ENCODE measurements at regions not wholly inside any gene's neighbourhood (a gene's known extent, or its start where the extent isn't known, plus 50 kb on each side); places are given as distances from the start of the nearest gene placed in this dataset.

- ChIA-PET RAD21 (ENCODE audit: low non-redundant PET in 1 of 2, low total read pairs in 2 of 2, uncharacterized antibody in 2 of 2, unreplicated experiment in 2 of 2) (no interaction called here), POLR2A (no interaction called here), CTCF (no interaction called here)
- intact Hi-C loops (cut with micrococcal nuclease) = no loop called here
- Histone ChIP-seq H3K4me1 (ENCODE audit: control insufficient read depth in 1 of 2, insufficient read depth in 2 of 2, low read length in 2 of 2) (no peaks in the 10 kb centered on the region), H3K9me3 (ENCODE audit: control insufficient read depth in 1 of 2, insufficient read depth in 1 of 2, low read depth in 1 of 2, low read length in 2 of 2) (no peaks in the 10 kb centered on the region), H3K4me2 (ENCODE audit: low read length) (no peak overlapping the region), H2AFZ (ENCODE audit: low read depth, low read length, poor library complexity, severe bottlenecking) (no peak overlapping the region), H3K9me2 (ENCODE audit: insufficient read depth) (no peaks in the 10 kb centered on the region), H3K9ac (ENCODE audit: low read length) (no peak overlapping the region), H4K20me1 (ENCODE audit: insufficient read depth) (no peaks in the 10 kb centered on the region), H3K4me3 (replicated peaks in 1 of 2; ENCODE audit: low read depth in 1 of 2, low read length in 2 of 2) (no peak overlapping the region), H3K27ac (ENCODE audit: low read depth, low read length) (no peak overlapping the region), H3K27me3 (ENCODE audit: insufficient read depth, low read length) (no peaks in the 10 kb centered on the region), H3K36me3 (ENCODE audit: control insufficient read depth in 1 of 2, insufficient read depth in 2 of 2, low read length in 2 of 2) (no peaks in the 10 kb centered on the region), H3K79me2 (ENCODE audit: insufficient read depth, low read length) (no peaks in the 10 kb centered on the region)
- no peak for ATAC-seq
- DNase-seq (ENCODE audit: low read depth, low spot score) = no peak
- no peak for TF ChIP-seq YY1 (IDR thresholded peaks at IDR 0.05; ENCODE audit: extremely low read depth, insufficient replicate concordance, low read depth, low read length)
- no peak for TF ChIP-seq CEBPB (IDR thresholded peaks at IDR 0.05; ENCODE audit: low read depth)
- TF ChIP-seq TCF7L2 (IDR thresholded peaks at IDR 0.05; ENCODE audit: borderline replicate concordance, extremely low read depth, insufficient read depth, insufficient read length) = no peak
- no peak for TF ChIP-seq SP1 (IDR thresholded peaks at IDR 0.05; ENCODE audit: low read depth)
- no peak for TF ChIP-seq JUND (IDR thresholded peaks at IDR 0.05)
- TF ChIP-seq POLR2A (IDR thresholded peaks at IDR 0.05; ENCODE audit: borderline replicate concordance, extremely low read depth, insufficient read depth, insufficient read length) = no peak
- no peak for TF ChIP-seq EGR1 (IDR thresholded peaks at IDR 0.05; ENCODE audit: low read depth)
- BruUV-seq (replicated peaks) = no TSS peak
These were observed 323.8 kb downstream of the TMEM167A start for GRCh38 chr5:82753374-82753773.

GRCh38 chr5:82749461-82749820 is 327.8 kb downstream of the TMEM167A start:
- Histone ChIP-seq H3K79me2 (ENCODE audit: insufficient read depth, low read length) (no peaks in the 10 kb centered on the region), H4K20me1 (ENCODE audit: insufficient read depth) (no peaks in the 10 kb centered on the region), H3K9ac (ENCODE audit: low read length) (no peak overlapping the region), H3K4me1 (ENCODE audit: control insufficient read depth in 1 of 2, insufficient read depth in 2 of 2, low read length in 2 of 2) (no peaks in the 10 kb centered on the region), H3K27ac (ENCODE audit: low read depth, low read length) (no peak overlapping the region), H2AFZ (ENCODE audit: low read depth, low read length, poor library complexity, severe bottlenecking) (no peak overlapping the region), H3K36me3 (ENCODE audit: control insufficient read depth in 1 of 2, insufficient read depth in 2 of 2, low read length in 2 of 2) (no peaks in the 10 kb centered on the region), H3K27me3 (ENCODE audit: insufficient read depth, low read length) (no peaks in the 10 kb centered on the region), H3K9me2 (ENCODE audit: insufficient read depth) (no peaks in the 10 kb centered on the region), H3K4me2 (ENCODE audit: low read length) (no peak overlapping the region), H3K4me3 (replicated peaks in 1 of 2; ENCODE audit: low read depth in 1 of 2, low read length in 2 of 2) (no peak overlapping the region), H3K9me3 (ENCODE audit: control insufficient read depth in 1 of 2, insufficient read depth in 1 of 2, low read depth in 1 of 2, low read length in 2 of 2) (no peaks in the 10 kb centered on the region)
- BruUV-seq (replicated peaks) = no TSS peak
- ChIA-PET RAD21 (ENCODE audit: low non-redundant PET in 1 of 2, low total read pairs in 2 of 2, uncharacterized antibody in 2 of 2, unreplicated experiment in 2 of 2) (no interaction called here), POLR2A (no interaction called here), CTCF (no interaction called here)
- intact Hi-C loops (cut with micrococcal nuclease) = no loop called here
- ATAC-seq (no peak), DNase-seq (ENCODE audit: low read depth, low spot score) (no peak)
- TF ChIP-seq YY1 (IDR thresholded peaks at IDR 0.05; ENCODE audit: extremely low read depth, insufficient replicate concordance, low read depth, low read length) = no peak
- TF ChIP-seq CEBPB (IDR thresholded peaks at IDR 0.05; ENCODE audit: low read depth) = no peak
- TF ChIP-seq EZH2phosphoT487 (IDR thresholded peaks at IDR 0.05; ENCODE audit: borderline replicate concordance) = no peak
- TF ChIP-seq FOSL1 (IDR thresholded peaks at IDR 0.05; ENCODE audit: low read depth) = no peak
- TF ChIP-seq REST (IDR thresholded peaks at IDR 0.05; ENCODE audit: low read depth) = no peak
- no peak for TF ChIP-seq POLR2AphosphoS5 (IDR thresholded peaks at IDR 0.05; ENCODE audit: low read depth, low read length)
- no peak for TF ChIP-seq ZFX (IDR thresholded peaks at IDR 0.05)
- TF ChIP-seq ELF1 (IDR thresholded peaks at IDR 0.05; ENCODE audit: borderline replicate concordance, low read depth) = no peak
- TF ChIP-seq, protein P1, sequence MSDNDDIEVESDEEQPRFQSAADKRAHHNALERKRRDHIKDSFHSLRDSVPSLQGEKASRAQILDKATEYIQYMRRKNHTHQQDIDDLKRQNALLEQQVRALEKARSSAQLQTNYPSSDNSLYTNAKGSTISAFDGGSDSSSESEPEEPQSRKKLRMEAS (IDR thresholded peaks at IDR 0.05) = no peak
- TF ChIP-seq JUND (IDR thresholded peaks at IDR 0.05) = no peak
- no peak for TF ChIP-seq EGR1 (IDR thresholded peaks at IDR 0.05; ENCODE audit: low read depth)
- TF ChIP-seq EZH2 (IDR thresholded peaks at IDR 0.05) = no peak
- TF ChIP-seq SP1 (IDR thresholded peaks at IDR 0.05; ENCODE audit: low read depth) = no peak
- TF ChIP-seq TCF7L2 (IDR thresholded peaks at IDR 0.05; ENCODE audit: borderline replicate concordance, extremely low read depth, insufficient read depth, insufficient read length) = no peak
- TF ChIP-seq, protein P2, sequence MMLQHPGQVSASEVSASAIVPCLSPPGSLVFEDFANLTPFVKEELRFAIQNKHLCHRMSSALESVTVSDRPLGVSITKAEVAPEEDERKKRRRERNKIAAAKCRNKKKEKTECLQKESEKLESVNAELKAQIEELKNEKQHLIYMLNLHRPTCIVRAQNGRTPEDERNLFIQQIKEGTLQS (IDR thresholded peaks at IDR 0.05) = no peak
